Muscle layer of duodenum (tissue), 2 donors: ENCODE measurements at regions not wholly inside any gene's neighbourhood (a gene's known extent, or its start where the extent isn't known, plus 50 kb on each side); places are given as distances from the start of the nearest gene placed in this dataset.
A peak's percentile ranks its signal among the peaks of the same experiment; 100 is the strongest.

ENCODE experiments used
- H3K27ac ChIP-seq: one replicate; pipeline ENCODE4 v1.7.0; 2013; ENCODE audit warnings: mild to moderate bottlenecking, low read length
- H3K27me3 ChIP-seq: one replicate; pipeline ENCODE4 v1.7.0; 2013; ENCODE audit warnings: low read depth, mild to moderate bottlenecking, control low read depth, low read length
- H3K36me3 ChIP-seq, 2 donors: one replicate each; pipeline ENCODE4 v1.7.0; 2013; ENCODE audit warnings: low read length in 2 of 2, control low read depth in 1 of 2, mild to moderate bottlenecking in 1 of 2; ENCODE audit not compliant: insufficient read depth in 2 of 2, control insufficient read depth in 1 of 2
- H3K4me1 ChIP-seq, 2 donors: one replicate each; pipeline ENCODE4 v1.7.0; 2013; ENCODE audit warnings: low read length in 2 of 2, mild to moderate bottlenecking in 2 of 2, control low read depth in 1 of 2, moderate library complexity in 1 of 2; ENCODE audit not compliant: insufficient read depth in 2 of 2, control insufficient read depth in 1 of 2
- H3K4me3 ChIP-seq, 2 donors: one replicate each; pipeline ENCODE4 v1.7.0; 2013; ENCODE audit warnings: low read length in 2 of 2, low read depth in 1 of 2, mild to moderate bottlenecking in 1 of 2
- H3K9me3 ChIP-seq, 2 donors: one replicate each; pipeline ENCODE4 v1.7.0; 2013; ENCODE audit warnings: low read length in 2 of 2, control low read depth in 1 of 2, mild to moderate bottlenecking in 1 of 2; ENCODE audit not compliant: control insufficient read depth in 1 of 2
- donor health status: healthy.

GRCh38 chr4:123114084-123114914 is 191.9 kb upstream of the NUDT6 start:
- no peaks in the 10 kb centered on the region for H3K9me3 ChIP-seq
- H3K4me1 ChIP-seq, result peaks cover 4 to 16% of the 10 kb centered on the region in 2 donors
- no peaks in the 10 kb centered on the region for H3K27me3 ChIP-seq
- no peaks in the 10 kb centered on the region for H3K36me3 ChIP-seq
- no peak overlapping the region for H3K4me3 ChIP-seq
- no peak overlapping the region for H3K27ac ChIP-seq

GRCh38 chr4:123114915-123115756 is 192.7 kb upstream of the NUDT6 start:
- H3K9me3 ChIP-seq, result no peaks in the 10 kb centered on the region
- H3K27ac ChIP-seq, result no peak overlapping the region
- H3K4me1 ChIP-seq, result peaks cover 4 to 16% of the 10 kb centered on the region in 2 donors
- no peaks in the 10 kb centered on the region for H3K27me3 ChIP-seq
- H3K36me3 ChIP-seq, result no peaks in the 10 kb centered on the region
- H3K4me3 ChIP-seq, result no peak overlapping the region

GRCh38 chr4:123116412-123116811 is 194.0 kb upstream of the NUDT6 start:
- Histone ChIP-seq H3K9me3 (no peaks in the 10 kb centered on the region), H3K36me3 (no peaks in the 10 kb centered on the region), H3K27ac (no peak overlapping the region), H3K4me1 (peaks cover 4 to 13% of the 10 kb centered on the region in 2 donors), H3K27me3 (no peaks in the 10 kb centered on the region), H3K4me3 (no peak overlapping the region)

GRCh38 chr4:123120473-123120872 is 198.1 kb upstream of the NUDT6 start:
- H3K36me3 ChIP-seq, result no peaks in the 10 kb centered on the region
- H3K9me3 ChIP-seq, result no peaks in the 10 kb centered on the region
- no peak overlapping the region for H3K27ac ChIP-seq
- no peak overlapping the region for H3K4me3 ChIP-seq
- H3K4me1 ChIP-seq, result peaks cover 4 to 7% of the 10 kb centered on the region in 2 donors
- H3K27me3 ChIP-seq, result no peaks in the 10 kb centered on the region

GRCh38 chr4:123121241-123121907 is 199.0 kb upstream of the NUDT6 start:
- H3K9me3 ChIP-seq, result no peaks in the 10 kb centered on the region
- H3K27ac ChIP-seq, result no peak overlapping the region
- no peak overlapping the region for H3K4me3 ChIP-seq
- H3K4me1 ChIP-seq, result peaks cover 2 to 5% of the 10 kb centered on the region in 2 donors
- no peaks in the 10 kb centered on the region for H3K36me3 ChIP-seq
- H3K27me3 ChIP-seq, result no peaks in the 10 kb centered on the region

- no peaks in the 10 kb centered on the region for H3K27me3 ChIP-seq
- H3K27ac ChIP-seq, result no peak overlapping the region
- H3K4me1 ChIP-seq, result no peaks in the 10 kb centered on the region
- no peaks in the 10 kb centered on the region for H3K36me3 ChIP-seq
- no peak overlapping the region for H3K4me3 ChIP-seq
- no peaks in the 10 kb centered on the region for H3K9me3 ChIP-seq
Observed at GRCh38 chr4:123125477-123125876, 203.1 kb upstream of the NUDT6 start.

GRCh38 chr4:123127218-123127617 is 204.8 kb upstream of the NUDT6 start:
- Histone ChIP-seq H3K4me3 (no peak overlapping the region), H3K27ac (no peak overlapping the region), H3K9me3 (no peaks in the 10 kb centered on the region), H3K27me3 (no peaks in the 10 kb centered on the region), H3K4me1 (no peaks in the 10 kb centered on the region), H3K36me3 (no peaks in the 10 kb centered on the region)

- Histone ChIP-seq H3K4me3 (no peak overlapping the region), H3K9me3 (no peaks in the 10 kb centered on the region), H3K27me3 (no peaks in the 10 kb centered on the region), H3K27ac (peak overlapping the region; percentile 39), H3K4me1 (no peaks in the 10 kb centered on the region), H3K36me3 (no peaks in the 10 kb centered on the region)
Observed at GRCh38 chr4:123127875-123128274, 205.5 kb upstream of the NUDT6 start.

- Histone ChIP-seq H3K27me3 (no peaks in the 10 kb centered on the region), H3K36me3 (no peaks in the 10 kb centered on the region), H3K4me1 (no peaks in the 10 kb centered on the region), H3K9me3 (no peaks in the 10 kb centered on the region), H3K4me3 (no peak overlapping the region), H3K27ac (no peak overlapping the region)
Observed at GRCh38 chr4:123133397-123134050, 211.1 kb upstream of the NUDT6 start.

- Histone ChIP-seq H3K4me3 (no peak overlapping the region), H3K4me1 (no peaks in the 10 kb centered on the region), H3K27ac (no peak overlapping the region), H3K27me3 (no peaks in the 10 kb centered on the region), H3K9me3 (no peaks in the 10 kb centered on the region), H3K36me3 (no peaks in the 10 kb centered on the region)
Observed at GRCh38 chr4:123144616-123145015, 222.2 kb upstream of the NUDT6 start.

- Histone ChIP-seq H3K36me3 (no peaks in the 10 kb centered on the region), H3K27me3 (no peaks in the 10 kb centered on the region), H3K4me1 (no peaks in the 10 kb centered on the region), H3K4me3 (no peak overlapping the region), H3K27ac (no peak overlapping the region), H3K9me3 (no peaks in the 10 kb centered on the region)
Observed at GRCh38 chr4:123158576-123158975, 236.2 kb upstream of the NUDT6 start.
